ENCODE measurements at regions not wholly inside any gene's neighbourhood (a gene's known extent, or its start where the extent isn't known, plus 50 kb on each side); places are given as distances from the start of the nearest gene placed in this dataset.

DNA sequence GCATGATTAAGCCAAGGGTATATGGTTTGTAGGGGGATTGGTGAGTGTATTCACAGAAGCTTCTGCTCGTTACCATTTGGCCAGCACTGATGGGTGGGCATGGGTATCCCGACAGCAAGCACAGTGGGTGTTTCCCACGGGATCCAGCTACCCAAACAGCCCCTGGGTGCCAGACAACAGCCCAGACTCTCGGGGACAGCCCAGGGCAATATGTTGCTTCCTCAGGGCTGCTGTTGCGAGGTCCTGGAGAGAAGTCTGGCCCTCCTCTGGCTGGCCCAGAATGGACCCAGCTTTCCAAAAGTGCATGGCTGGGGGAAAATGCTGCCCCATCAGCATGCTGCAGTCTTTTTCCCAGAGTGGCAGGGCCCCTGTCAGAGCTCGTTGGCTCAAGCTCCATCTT is 247.0 kb downstream of the IRX1 start:
- TF ChIP-seq, protein P1, sequence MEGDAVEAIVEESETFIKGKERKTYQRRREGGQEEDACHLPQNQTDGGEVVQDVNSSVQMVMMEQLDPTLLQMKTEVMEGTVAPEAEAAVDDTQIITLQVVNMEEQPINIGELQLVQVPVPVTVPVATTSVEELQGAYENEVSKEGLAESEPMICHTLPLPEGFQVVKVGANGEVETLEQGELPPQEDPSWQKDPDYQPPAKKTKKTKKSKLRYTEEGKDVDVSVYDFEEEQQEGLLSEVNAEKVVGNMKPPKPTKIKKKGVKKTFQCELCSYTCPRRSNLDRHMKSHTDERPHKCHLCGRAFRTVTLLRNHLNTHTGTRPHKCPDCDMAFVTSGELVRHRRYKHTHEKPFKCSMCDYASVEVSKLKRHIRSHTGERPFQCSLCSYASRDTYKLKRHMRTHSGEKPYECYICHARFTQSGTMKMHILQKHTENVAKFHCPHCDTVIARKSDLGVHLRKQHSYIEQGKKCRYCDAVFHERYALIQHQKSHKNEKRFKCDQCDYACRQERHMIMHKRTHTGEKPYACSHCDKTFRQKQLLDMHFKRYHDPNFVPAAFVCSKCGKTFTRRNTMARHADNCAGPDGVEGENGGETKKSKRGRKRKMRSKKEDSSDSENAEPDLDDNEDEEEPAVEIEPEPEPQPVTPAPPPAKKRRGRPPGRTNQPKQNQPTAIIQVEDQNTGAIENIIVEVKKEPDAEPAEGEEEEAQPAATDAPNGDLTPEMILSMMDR (IDR thresholded peaks at IDR 0.05), result no peak
- TF ChIP-seq EP300 (IDR thresholded peaks at IDR 0.05), result no peak
- TF ChIP-seq, protein P2, sequence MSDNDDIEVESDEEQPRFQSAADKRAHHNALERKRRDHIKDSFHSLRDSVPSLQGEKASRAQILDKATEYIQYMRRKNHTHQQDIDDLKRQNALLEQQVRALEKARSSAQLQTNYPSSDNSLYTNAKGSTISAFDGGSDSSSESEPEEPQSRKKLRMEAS (IDR thresholded peaks at IDR 0.05), result no peak
- no peak for TF ChIP-seq ZSCAN20 (CRISPR knock-in tag; IDR thresholded peaks at IDR 0.05)
- no peak for TF ChIP-seq JUNB (IDR thresholded peaks at IDR 0.05)
- no peak for TF ChIP-seq POLR2A (IDR thresholded peaks at IDR 0.05; ENCODE audit: low read length)
- no peak for TF ChIP-seq RAD21 (conservative IDR thresholded peaks at IDR 0.05 in 1 of 2, IDR thresholded peaks at IDR 0.05 in 1 of 2)
- TF ChIP-seq JUN (IDR thresholded peaks at IDR 0.05), result no peak
